ENCODE measurements at regions not wholly inside any gene's neighbourhood (a gene's known extent, or its start where the extent isn't known, plus 50 kb on each side); places are given as distances from the start of the nearest gene placed in this dataset.

- Histone ChIP-seq H3F3A (ENCODE audit: low read length, unreplicated experiment) (peaks cover 5% of the 10 kb centered on the region), H2AFZ (ENCODE audit: low read length) (no peak overlapping the region), H3K4me3 (ENCODE audit: low read length) (no peak overlapping the region), H3K9ac (ENCODE audit: low read length) (0 out of 2 replicates have a peak overlapping the region, but pooled peaks have one; percentile 18), H3K4me2 (ENCODE audit: low read length) (no peak overlapping the region), H4K20me1 (ENCODE audit: low read length) (no peaks in the 10 kb centered on the region), H3K36me3 (ENCODE audit: low read depth, low read length) (no peaks in the 10 kb centered on the region), H3K27ac (ENCODE audit: low read length) (peak overlapping the region; percentile 48), H3K79me2 (ENCODE audit: low read length) (no peaks in the 10 kb centered on the region), H3K9me2 (replicated peaks; ENCODE audit: low read length) (no peaks in the 10 kb centered on the region), H3K9me3 (ENCODE audit: low read length) (no peaks in the 10 kb centered on the region), H3K4me1 (ENCODE audit: insufficient read depth, low read length) (peaks cover 33% of the 10 kb centered on the region), H3K27me3 (ENCODE audit: low read length) (no peaks in the 10 kb centered on the region)
- ChIA-PET POLR2A (ENCODE audit: unreplicated experiment) (no interaction called here), CTCF (no interaction called here)
- TF ChIP-seq EZH2 (IDR thresholded peaks at IDR 0.05; ENCODE audit: low read length, unreplicated experiment): no peak
- no peak for TF ChIP-seq CTCF (conservative IDR thresholded peaks at IDR 0.05; ENCODE audit: low read depth, low read length)
- TF ChIP-seq EZH2phosphoT487 (IDR thresholded peaks at IDR 0.05; ENCODE audit: borderline replicate concordance, low read length): no peak
- BruUV-seq (replicated peaks): no TSS peak
- intact Hi-C loops (cut with micrococcal nuclease): no loop called here
- ATAC-seq (no peak), DNase-seq (no peak)
These were observed 103.3 kb upstream of the SLC45A1 start for GRCh38 chr1:8214501-8215173.

GRCh38 chr1:8213676-8214075 lies 104.2 kb upstream of the SLC45A1 start:
- TF ChIP-seq CTCF (conservative IDR thresholded peaks at IDR 0.05; ENCODE audit: low read depth, low read length): no peak
- no peak for TF ChIP-seq EZH2 (IDR thresholded peaks at IDR 0.05; ENCODE audit: low read length, unreplicated experiment)
- no peak for TF ChIP-seq EZH2phosphoT487 (IDR thresholded peaks at IDR 0.05; ENCODE audit: borderline replicate concordance, low read length)
- Histone ChIP-seq H3K27ac (ENCODE audit: low read length) (peak overlapping the region; percentile 98), H3K4me2 (ENCODE audit: low read length) (no peak overlapping the region), H3F3A (ENCODE audit: low read length, unreplicated experiment) (peaks cover 5% of the 10 kb centered on the region), H3K79me2 (ENCODE audit: low read length) (no peaks in the 10 kb centered on the region), H3K4me1 (ENCODE audit: insufficient read depth, low read length) (peaks cover 33% of the 10 kb centered on the region), H2AFZ (ENCODE audit: low read length) (no peak overlapping the region), H3K9me3 (ENCODE audit: low read length) (no peaks in the 10 kb centered on the region), H3K9me2 (replicated peaks; ENCODE audit: low read length) (no peaks in the 10 kb centered on the region), H3K9ac (ENCODE audit: low read length) (peak overlapping the region; percentile 76; the same call in 1 of the 2 replicates), H3K36me3 (ENCODE audit: low read depth, low read length) (no peaks in the 10 kb centered on the region), H3K27me3 (ENCODE audit: low read length) (no peaks in the 10 kb centered on the region), H4K20me1 (ENCODE audit: low read length) (no peaks in the 10 kb centered on the region), H3K4me3 (ENCODE audit: low read length) (no peak overlapping the region)
- ChIA-PET CTCF (no interaction called here), POLR2A (ENCODE audit: unreplicated experiment) (interaction anchor here (0.6 kb wide), 1 partner anchor 119 kb away, joined by 4 read pairs; no protein-coding TSS in a partner anchor)
- no peak for DNase-seq
- BruUV-seq (replicated peaks): no TSS peak
- intact Hi-C loops (cut with micrococcal nuclease): loop anchor here (2.0 kb wide), 4 partner anchors 19 to 101 kb away; no protein-coding TSS in a partner anchor
- ATAC-seq: no peak

- POLR2A ChIA-PET (ENCODE audit: unreplicated experiment): interaction anchor here (0.6 kb wide), 2 partner anchors 75 to 188 kb away, joined by 3 to 4 read pairs; no protein-coding TSS in a partner anchor
- Histone ChIP-seq H3K27ac (ENCODE audit: low read length) (peak overlapping the region; percentile 98), H3K36me3 (ENCODE audit: low read depth, low read length) (no peaks in the 10 kb centered on the region), H3F3A (ENCODE audit: low read length, unreplicated experiment) (peaks cover 5% of the 10 kb centered on the region), H3K4me2 (ENCODE audit: low read length) (peak overlapping the region; percentile 73), H3K9me3 (ENCODE audit: low read length) (no peaks in the 10 kb centered on the region), H2AFZ (ENCODE audit: low read length) (no peak overlapping the region), H3K79me2 (ENCODE audit: low read length) (no peaks in the 10 kb centered on the region), H3K27me3 (ENCODE audit: low read length) (no peaks in the 10 kb centered on the region), H4K20me1 (ENCODE audit: low read length) (no peaks in the 10 kb centered on the region), H3K4me1 (ENCODE audit: insufficient read depth, low read length) (peaks cover 33% of the 10 kb centered on the region), H3K4me3 (ENCODE audit: low read length) (no peak overlapping the region), H3K9ac (ENCODE audit: low read length) (peak overlapping the region; percentile 76), H3K9me2 (replicated peaks; ENCODE audit: low read length) (no peaks in the 10 kb centered on the region)
- ATAC-seq (no peak), DNase-seq (no peak)
- no TSS peak for BruUV-seq (replicated peaks)
- CTCF ChIA-PET: no interaction called here
- intact Hi-C loops (cut with micrococcal nuclease): loop anchor here (2.0 kb wide), 4 partner anchors 18 to 102 kb away; no protein-coding TSS in a partner anchor
- TF ChIP-seq EZH2phosphoT487 (IDR thresholded peaks at IDR 0.05; ENCODE audit: borderline replicate concordance, low read length) (no peak), CTCF (conservative IDR thresholded peaks at IDR 0.05; ENCODE audit: low read depth, low read length) (no peak), EZH2 (IDR thresholded peaks at IDR 0.05; ENCODE audit: low read length, unreplicated experiment) (no peak)
These were observed 104.8 kb upstream of the SLC45A1 start for GRCh38 chr1:8213136-8213535.
